B cell (primary cell): ENCODE measurements at regions not wholly inside any gene's neighbourhood (a gene's known extent, or its start where the extent isn't known, plus 50 kb on each side); places are given as distances from the start of the nearest gene placed in this dataset.

Experiments
- ATAC-seq: fragments of 200-7000 bp; cut with Tn5 transposase; one replicate; pipeline ENCODE4 v1.10.0; 2021; ENCODE audit warnings: low read depth, mild to moderate bottlenecking, moderate number of reproducible peaks, moderate library complexity
- CTCF ChIA-PET: fragments of 350-600 bp; sonication (Branson Sonifier 250); formaldehyde crosslinking; loops from one replicate; lab custom pipeline; 2021; ENCODE audit warnings: antibody characterized with exemption, inconsistent platforms; lab: Charles Lee
- POLR2A ChIA-PET: fragments of 350-600 bp; sonication (Branson Sonifier 250); formaldehyde crosslinking; loops from one replicate; lab custom pipeline; 2021; ENCODE audit warnings: antibody characterized with exemption; lab: Charles Lee
- DNase-seq: peaks from one replicate; pipeline ENCODE4 v3.0.0; 2013
- H2AFZ ChIP-seq: 2 replicates; pipeline ENCODE4 v1.6.1; 2012; ENCODE audit warnings: mild to moderate bottlenecking, low read depth, low read length; ENCODE audit not compliant: insufficient read depth, poor library complexity, severe bottlenecking
- H3K27ac ChIP-seq, 2 donors: 1 replicate in 1 of 2; 2 replicates in 1 of 2; pipeline ENCODE4 v1.5.1; 2012 to 2013; ENCODE audit warnings: low read length in 2 of 2, mild to moderate bottlenecking in 2 of 2, moderate library complexity in 1 of 2
- H3K27me3 ChIP-seq, 4 experiments: fragments of 200-600 bp in 1 of 4; sonication (generic) in 1 of 4; replicated peaks in 1 of 4; 1 replicate in 2 of 4; 2 replicates in 2 of 4; pipeline versions ENCODE4 v1.6.1 to v1.7.0; 2013 to 2016; ENCODE audit warnings: low read length in 3 of 4, mild to moderate bottlenecking in 2 of 4, mixed read lengths in 1 of 4, moderate library complexity in 1 of 4; ENCODE audit not compliant: insufficient read depth in 4 of 4, control insufficient read depth in 3 of 4; ENCODE audit errors: control extremely low read depth in 1 of 4
- H3K36me3 ChIP-seq, 2 experiments: replicated peaks in 1 of 2; 1 replicate in 1 of 2; 2 replicates in 1 of 2; pipeline versions ENCODE4 v1.6.1 to v1.7.1; 2013; ENCODE audit warnings: low read length in 1 of 2; ENCODE audit not compliant: insufficient read depth in 2 of 2, control insufficient read depth in 1 of 2; ENCODE audit errors: control extremely low read depth in 1 of 2, extremely low read depth in 1 of 2
- H3K4me1 ChIP-seq, 2 donors: fragments of 200-600 bp in 1 of 2; sonication (generic) in 1 of 2; 1 replicate in 1 of 2; 2 replicates in 1 of 2; pipeline versions ENCODE4 v1.5.1 to v1.6.1; 2013 to 2017; ENCODE audit warnings: low read length in 2 of 2; ENCODE audit not compliant: control insufficient read depth in 2 of 2, insufficient read depth in 2 of 2
- H3K4me2 ChIP-seq: replicated peaks from 2 replicates; pipeline ENCODE3; 2012; ENCODE audit warnings: mild to moderate bottlenecking, low read depth, low read length; ENCODE audit not compliant: poor library complexity, severe bottlenecking
- H3K4me3 ChIP-seq, 5 experiments: fragments of 200-600 bp in 1 of 5; sonication (generic) in 1 of 5; 1 replicate in 3 of 5; 2 replicates in 2 of 5; pipeline versions ENCODE4 v1.5.1 to v1.7.0; 2011 to 2016; ENCODE audit warnings: low read length in 4 of 5, mild to moderate bottlenecking in 4 of 5, low read depth in 2 of 5, control low read depth in 1 of 5, moderate library complexity in 1 of 5; ENCODE audit not compliant: insufficient read depth in 1 of 5; ENCODE audit errors: control extremely low read depth in 1 of 5, extremely low read depth in 1 of 5
- H3K79me2 ChIP-seq: fragments of 200-600 bp; sonication (generic); one replicate; pipeline ENCODE4 v1.6.0; 2016; ENCODE audit warnings: low read length; ENCODE audit not compliant: control insufficient read depth, insufficient read depth
- H3K9ac ChIP-seq: fragments of 200-600 bp; sonication (generic); 2 replicates; pipeline ENCODE4 v1.6.1; 2017; ENCODE audit warnings: mild to moderate bottlenecking, low read length, moderate library complexity
- H3K9me3 ChIP-seq, 3 donors: one replicate each; pipeline versions ENCODE4 v1.6.1 to v1.7.1; 2013; ENCODE audit warnings: low read length in 2 of 3; ENCODE audit not compliant: control insufficient read depth in 2 of 3, insufficient read depth in 1 of 3; ENCODE audit errors: control extremely low read depth in 1 of 3
- H4K20me1 ChIP-seq: 2 replicates; pipeline ENCODE4 v1.6.0; 2012; ENCODE audit warnings: mild to moderate bottlenecking, low read length; ENCODE audit not compliant: insufficient read depth, control insufficient read depth, poor library complexity, severe bottlenecking
- H3K27ac Mint-ChIP-seq: one replicate; pipeline ENCODE4 v1.8.0; 2021; ENCODE audit warnings: mixed read lengths
- H3K27me3 Mint-ChIP-seq: one replicate; pipeline ENCODE4 v1.8.0; 2021; ENCODE audit warnings: mixed read lengths
- H3K4me1 Mint-ChIP-seq: one replicate; pipeline ENCODE4 v1.8.0; 2021; ENCODE audit warnings: mixed read lengths
- H3K4me3 Mint-ChIP-seq: one replicate; pipeline ENCODE4 v1.8.0; 2021; ENCODE audit warnings: mixed read lengths
- H3K9me3 Mint-ChIP-seq: one replicate; pipeline ENCODE4 v1.8.0; 2022; ENCODE audit warnings: mixed read lengths; ENCODE audit not compliant: insufficient read depth
- CTCF ChIP-seq: fragments of 200-600 bp; IDR thresholded peaks from one replicate; pipeline ENCODE4 v1.8.0; 2022; ENCODE audit warnings: antibody characterized with exemption, mild to moderate bottlenecking
- EZH2 ChIP-seq: IDR thresholded peaks from 2 replicates; pipeline ENCODE4 v1.6.1; 2012; ENCODE audit warnings: borderline replicate concordance, low read depth, mild to moderate bottlenecking, moderate library complexity, low read length; ENCODE audit not compliant: insufficient read depth, poor library complexity, severe bottlenecking
- WGBS: methylation state at CpG from one replicate; pipeline ENCODE4 v1.1.5; 2013; ENCODE audit warnings: missing lambda C conversion rate; ENCODE audit not compliant: insufficient coverage; 5-methylcytosine and 5-hydroxymethylcytosine counted together
- intact Hi-C: fragments of 100-400 bp; cut with micrococcal nuclease; formaldehyde crosslinking; loops from one replicate; pipeline ENCODE4 v1.10.0; 2022

GRCh38 chr17:79435296-79435695 is 175.6 kb downstream of the RBFOX3 start:
- no peak overlapping the region for H3K4me3 Mint-ChIP-seq
- H3K27me3 Mint-ChIP-seq: peaks cover 37% of the 10 kb centered on the region
- ATAC-seq (no peak), DNase-seq (no peak)
- Histone ChIP-seq H3K4me2 (no peak overlapping the region), H3K27ac (no peak overlapping the region), H3K9me3 (no peaks in the 10 kb centered on the region), H3K36me3 (no peaks in the 10 kb centered on the region), H2AFZ (no peak overlapping the region), H3K9ac (no peak overlapping the region), H3K79me2 (no peaks in the 10 kb centered on the region), H3K4me3 (no peak overlapping the region), H3K4me1 (no peaks in the 10 kb centered on the region), H4K20me1 (no peaks in the 10 kb centered on the region), H3K27me3 (peaks cover 0 to 6% (median 0%) of the 10 kb centered on the region in 4 experiments)
- no peaks in the 10 kb centered on the region for H3K9me3 Mint-ChIP-seq
- intact Hi-C loops: no loop called here
- no peaks in the 10 kb centered on the region for H3K4me1 Mint-ChIP-seq
- ChIA-PET CTCF (no interaction called here), POLR2A (no interaction called here)
- H3K27ac Mint-ChIP-seq: no peak overlapping the region
- WGBS: 65% methylated on average over 6 of the region's 6 CpGs
- TF ChIP-seq EZH2 (no peak), CTCF (no peak)

GRCh38 chr17:79434215-79434614 is 176.6 kb downstream of the RBFOX3 start:
- no peak for ATAC-seq
- no peaks in the 10 kb centered on the region for H3K79me2 ChIP-seq
- ChIA-PET CTCF (no interaction called here), POLR2A (no interaction called here)
- H3K9me3 ChIP-seq: no peaks in the 10 kb centered on the region
- no peaks in the 10 kb centered on the region for H4K20me1 ChIP-seq
- H3K27ac ChIP-seq: no peak overlapping the region
- DNase-seq: no peak
- WGBS: no CpG with 5 or more reads among the region's 4 CpGs
- Mint-ChIP-seq H3K4me3 (no peak overlapping the region), H3K4me1 (no peaks in the 10 kb centered on the region), H3K27ac (no peak overlapping the region), H3K9me3 (no peaks in the 10 kb centered on the region), H3K27me3 (peaks cover 36% of the 10 kb centered on the region)
- peaks cover 0 to 6% (median 0%) of the 10 kb centered on the region in 4 experiments for H3K27me3 ChIP-seq
- H3K9ac ChIP-seq: no peak overlapping the region
- H3K4me2 ChIP-seq: no peak overlapping the region
- H3K4me3 ChIP-seq: no peak overlapping the region
- H3K36me3 ChIP-seq: no peaks in the 10 kb centered on the region
- TF ChIP-seq EZH2 (no peak), CTCF (no peak)
- intact Hi-C loops: no loop called here
- H3K4me1 ChIP-seq: no peaks in the 10 kb centered on the region
- no peak overlapping the region for H2AFZ ChIP-seq
